SK-N-SH treated with all-trans-retinoic acid at 6 μM for 48 hours (cell line): ENCODE measurements at regions not wholly inside any gene's neighbourhood (a gene's known extent, or its start where the extent isn't known, plus 50 kb on each side); places are given as distances from the start of the nearest gene placed in this dataset.
"Not testable (repeated sequence)": the region's sequence is repeated elsewhere in the genome, so short reads cannot be mapped to it uniquely, and the experiment has no call there.

Experiments used
- ATAC-seq: fragments of 200-7000 bp; cut with Tn5 transposase; 3 replicates; pipeline ENCODE4 v1.9.1; 2020; ENCODE audit warnings: mild to moderate bottlenecking, moderate library complexity
- ARNTL ChIP-seq: fragments of 450-650 bp; formaldehyde crosslinking; IDR thresholded peaks from 2 replicates; pipeline ENCODE4 v1.5.0; 2020; ENCODE audit warnings: low read depth, mild to moderate bottlenecking, moderate library complexity, borderline replicate concordance
- BACH2 ChIP-seq: fragments of 250-450 bp; sonication (Bioruptor Pico); IDR thresholded peaks from 2 replicates; pipeline ENCODE4 v1.9.0; 2021; ENCODE audit warnings: mild to moderate bottlenecking, borderline replicate concordance
- CSDC2 ChIP-seq: fragments of 250-450 bp; sonication (Bioruptor Pico); IDR thresholded peaks from 2 replicates; pipeline ENCODE4 v1.5.0; 2020; ENCODE audit warnings: mild to moderate bottlenecking, moderate library complexity
- ESRRG ChIP-seq: fragments of 250-450 bp; sonication (Bioruptor Pico); IDR thresholded peaks from 2 replicates; pipeline ENCODE4 v1.6.1; 2021; ENCODE audit warnings: mild to moderate bottlenecking
- GLIS3 ChIP-seq: fragments of 250-450 bp; sonication (Bioruptor Pico); IDR thresholded peaks from 2 replicates; pipeline ENCODE4 v1.5.0; 2020; ENCODE audit warnings: mild to moderate bottlenecking, moderate library complexity
- ISL1 ChIP-seq: fragments of 250-450 bp; sonication (Bioruptor Pico); IDR thresholded peaks from 2 replicates; pipeline ENCODE4 v2.1.2; 2022; ENCODE audit warnings: mild to moderate bottlenecking, moderate library complexity
- OSR1 ChIP-seq: fragments of 250-450 bp; sonication (Bioruptor Pico); IDR thresholded peaks from 2 replicates; pipeline ENCODE4 v1.8.0; 2022; ENCODE audit warnings: moderate library complexity, mild to moderate bottlenecking, inconsistent platforms
- POU6F1 ChIP-seq: fragments of 250-450 bp; sonication (Bioruptor Pico); IDR thresholded peaks from 2 replicates; pipeline ENCODE4 v1.8.0; 2021; ENCODE audit warnings: low read depth, mild to moderate bottlenecking, moderate library complexity, borderline replicate concordance
- SNAI2 ChIP-seq: fragments of 250-450 bp; sonication (Bioruptor Pico); IDR thresholded peaks from 2 replicates; pipeline ENCODE4 v1.5.0; 2020; ENCODE audit warnings: mild to moderate bottlenecking, moderate library complexity
- TCF4 ChIP-seq: fragments of 250-450 bp; sonication (Bioruptor Pico); IDR thresholded peaks from 2 replicates; pipeline ENCODE4 v1.8.0; 2021; ENCODE audit warnings: mild to moderate bottlenecking, moderate library complexity, borderline replicate concordance
- TOX ChIP-seq: fragments of 250-450 bp; sonication (Bioruptor Pico); IDR thresholded peaks from 2 replicates; pipeline ENCODE4 v1.8.0; 2021; ENCODE audit warnings: mild to moderate bottlenecking, moderate library complexity, borderline replicate concordance
- ZC3H10 ChIP-seq: fragments of 250-450 bp; sonication (Bioruptor Pico); IDR thresholded peaks from 2 replicates; pipeline ENCODE4 v1.5.1; 2021; ENCODE audit warnings: mild to moderate bottlenecking, moderate library complexity
- ZFP3 ChIP-seq: fragments of 250-450 bp; sonication (Bioruptor Pico); IDR thresholded peaks from 2 replicates; pipeline ENCODE4 v1.5.0; 2020; ENCODE audit warnings: mild to moderate bottlenecking, moderate library complexity
- ZFP30 ChIP-seq: fragments of 450-650 bp; formaldehyde crosslinking; IDR thresholded peaks from 2 replicates; pipeline ENCODE4 v1.5.0; 2022; ENCODE audit warnings: mild to moderate bottlenecking, moderate library complexity
- ZNF565 ChIP-seq: fragments of 450-650 bp; formaldehyde crosslinking; conservative IDR thresholded peaks from 2 replicates; pipeline ENCODE4 v1.5.0; 2020; ENCODE audit warnings: low read depth, mild to moderate bottlenecking, moderate library complexity
- ZNF8 ChIP-seq: fragments of 450-650 bp; formaldehyde crosslinking; IDR thresholded peaks from 2 replicates; pipeline ENCODE4 v1.5.0; 2020; ENCODE audit warnings: mild to moderate bottlenecking, moderate library complexity
- TF ChIP-seq, protein P1 (sequence below): fragments of 250-450 bp; sonication (Bioruptor Pico); IDR thresholded peaks from 2 replicates; pipeline ENCODE4 v1.5.1; 2021; ENCODE audit warnings: mild to moderate bottlenecking, moderate library complexity
- TF ChIP-seq, protein P2 (sequence below): fragments of 250-450 bp; sonication (Bioruptor Pico); IDR thresholded peaks from 2 replicates; pipeline ENCODE4 v1.8.0; 2020; ENCODE audit warnings: mild to moderate bottlenecking, moderate library complexity, borderline replicate concordance
- TF ChIP-seq, protein P3 (sequence below): fragments of 250-450 bp; sonication (Bioruptor Pico); IDR thresholded peaks from 2 replicates; pipeline ENCODE4 v1.5.0; 2020; ENCODE audit warnings: mild to moderate bottlenecking, moderate library complexity

- TF ChIP-seq, protein P1, sequence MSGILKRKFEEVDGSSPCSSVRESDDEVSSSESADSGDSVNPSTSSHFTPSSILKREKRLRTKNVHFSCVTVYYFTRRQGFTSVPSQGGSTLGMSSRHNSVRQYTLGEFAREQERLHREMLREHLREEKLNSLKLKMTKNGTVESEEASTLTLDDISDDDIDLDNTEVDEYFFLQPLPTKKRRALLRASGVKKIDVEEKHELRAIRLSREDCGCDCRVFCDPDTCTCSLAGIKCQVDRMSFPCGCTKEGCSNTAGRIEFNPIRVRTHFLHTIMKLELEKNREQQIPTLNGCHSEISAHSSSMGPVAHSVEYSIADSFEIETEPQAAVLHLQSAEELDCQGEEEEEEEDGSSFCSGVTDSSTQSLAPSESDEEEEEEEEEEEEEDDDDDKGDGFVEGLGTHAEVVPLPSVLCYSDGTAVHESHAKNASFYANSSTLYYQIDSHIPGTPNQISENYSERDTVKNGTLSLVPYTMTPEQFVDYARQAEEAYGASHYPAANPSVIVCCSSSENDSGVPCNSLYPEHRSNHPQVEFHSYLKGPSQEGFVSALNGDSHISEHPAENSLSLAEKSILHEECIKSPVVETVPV (CRISPR knock-in tag), result no peak
- TF ChIP-seq OSR1 (CRISPR knock-in tag) (no peak), ZNF8 (CRISPR knock-in tag) (no peak), POU6F1 (CRISPR knock-in tag) (no peak), ZC3H10 (CRISPR knock-in tag) (no peak), ARNTL (CRISPR knock-in tag) (no peak), CSDC2 (CRISPR knock-in tag) (no peak)
These were observed 56.8 kb upstream of the ALX4 start (continued) for GRCh38 chr11:44366741-44367140.

GRCh38 chr11:44367452-44367851 lies 57.5 kb upstream of the ALX4 start:
- TF ChIP-seq, protein P1 (CRISPR knock-in tag), result no peak
- TF ChIP-seq BACH2 (CRISPR knock-in tag), result no peak
- no peak for TF ChIP-seq ARNTL (CRISPR knock-in tag)
- TF ChIP-seq, all 23 proteins: peak for 0
- ATAC-seq, result no peak

DNA sequence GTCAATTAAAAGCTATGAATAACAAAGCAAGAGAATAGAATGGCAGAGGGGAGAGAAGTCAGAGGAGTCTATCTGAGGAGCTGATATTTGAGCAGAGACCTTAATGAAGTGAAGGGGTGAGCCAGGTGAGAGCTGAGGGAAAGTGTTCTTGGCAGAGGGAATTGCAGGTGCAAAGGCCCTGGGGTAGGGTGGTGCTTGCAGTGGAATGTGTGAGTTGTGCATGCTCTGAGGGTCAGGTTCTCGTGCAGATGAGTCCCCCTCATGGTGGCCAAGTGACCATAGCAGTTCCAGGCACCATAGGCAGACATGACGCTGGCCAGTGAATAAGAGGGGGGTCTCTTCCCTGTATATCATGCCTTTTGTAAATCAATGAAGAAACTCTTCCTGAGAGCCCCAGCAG lies 58.9 kb upstream of the ALX4 start:
- TF ChIP-seq ZFP30 (CRISPR knock-in tag) (no peak), GLIS3 (no peak), ISL1 (CRISPR knock-in tag) (no peak), ESRRG (CRISPR knock-in tag) (no peak), ZFP3 (CRISPR knock-in tag) (no peak), SNAI2 (CRISPR knock-in tag) (no peak), OSR1 (CRISPR knock-in tag) (no peak), ZNF565 (CRISPR knock-in tag) (no peak), TOX (CRISPR knock-in tag) (no peak), ARNTL (CRISPR knock-in tag) (no peak), TCF4 (CRISPR knock-in tag) (no peak), ZNF8 (CRISPR knock-in tag) (no peak)
- TF ChIP-seq, protein P2, sequence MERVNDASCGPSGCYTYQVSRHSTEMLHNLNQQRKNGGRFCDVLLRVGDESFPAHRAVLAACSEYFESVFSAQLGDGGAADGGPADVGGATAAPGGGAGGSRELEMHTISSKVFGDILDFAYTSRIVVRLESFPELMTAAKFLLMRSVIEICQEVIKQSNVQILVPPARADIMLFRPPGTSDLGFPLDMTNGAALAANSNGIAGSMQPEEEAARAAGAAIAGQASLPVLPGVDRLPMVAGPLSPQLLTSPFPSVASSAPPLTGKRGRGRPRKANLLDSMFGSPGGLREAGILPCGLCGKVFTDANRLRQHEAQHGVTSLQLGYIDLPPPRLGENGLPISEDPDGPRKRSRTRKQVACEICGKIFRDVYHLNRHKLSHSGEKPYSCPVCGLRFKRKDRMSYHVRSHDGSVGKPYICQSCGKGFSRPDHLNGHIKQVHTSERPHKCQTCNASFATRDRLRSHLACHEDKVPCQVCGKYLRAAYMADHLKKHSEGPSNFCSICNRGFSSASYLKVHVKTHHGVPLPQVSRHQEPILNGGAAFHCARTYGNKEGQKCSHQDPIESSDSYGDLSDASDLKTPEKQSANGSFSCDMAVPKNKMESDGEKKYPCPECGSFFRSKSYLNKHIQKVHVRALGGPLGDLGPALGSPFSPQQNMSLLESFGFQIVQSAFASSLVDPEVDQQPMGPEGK (CRISPR knock-in tag), result no peak
- TF ChIP-seq, protein P1 (CRISPR knock-in tag), result no peak
- TF ChIP-seq, protein P3, sequence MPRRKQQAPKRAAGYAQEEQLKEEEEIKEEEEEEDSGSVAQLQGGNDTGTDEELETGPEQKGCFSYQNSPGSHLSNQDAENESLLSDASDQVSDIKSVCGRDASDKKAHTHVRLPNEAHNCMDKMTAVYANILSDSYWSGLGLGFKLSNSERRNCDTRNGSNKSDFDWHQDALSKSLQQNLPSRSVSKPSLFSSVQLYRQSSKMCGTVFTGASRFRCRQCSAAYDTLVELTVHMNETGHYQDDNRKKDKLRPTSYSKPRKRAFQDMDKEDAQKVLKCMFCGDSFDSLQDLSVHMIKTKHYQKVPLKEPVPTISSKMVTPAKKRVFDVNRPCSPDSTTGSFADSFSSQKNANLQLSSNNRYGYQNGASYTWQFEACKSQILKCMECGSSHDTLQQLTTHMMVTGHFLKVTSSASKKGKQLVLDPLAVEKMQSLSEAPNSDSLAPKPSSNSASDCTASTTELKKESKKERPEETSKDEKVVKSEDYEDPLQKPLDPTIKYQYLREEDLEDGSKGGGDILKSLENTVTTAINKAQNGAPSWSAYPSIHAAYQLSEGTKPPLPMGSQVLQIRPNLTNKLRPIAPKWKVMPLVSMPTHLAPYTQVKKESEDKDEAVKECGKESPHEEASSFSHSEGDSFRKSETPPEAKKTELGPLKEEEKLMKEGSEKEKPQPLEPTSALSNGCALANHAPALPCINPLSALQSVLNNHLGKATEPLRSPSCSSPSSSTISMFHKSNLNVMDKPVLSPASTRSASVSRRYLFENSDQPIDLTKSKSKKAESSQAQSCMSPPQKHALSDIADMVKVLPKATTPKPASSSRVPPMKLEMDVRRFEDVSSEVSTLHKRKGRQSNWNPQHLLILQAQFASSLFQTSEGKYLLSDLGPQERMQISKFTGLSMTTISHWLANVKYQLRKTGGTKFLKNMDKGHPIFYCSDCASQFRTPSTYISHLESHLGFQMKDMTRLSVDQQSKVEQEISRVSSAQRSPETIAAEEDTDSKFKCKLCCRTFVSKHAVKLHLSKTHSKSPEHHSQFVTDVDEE (CRISPR knock-in tag), result no peak
- ATAC-seq, result no peak

GRCh38 chr11:44371042-44371441 lies 61.1 kb upstream of the ALX4 start:
- ATAC-seq, result not testable (repeated sequence)
